NCI-H1436 (cell line): ENCODE measurements at regions not wholly inside any gene's neighbourhood (a gene's known extent, or its start where the extent isn't known, plus 50 kb on each side); places are given as distances from the start of the nearest gene placed in this dataset.
"Not testable (repeated sequence)": the region's sequence is repeated elsewhere in the genome, so short reads cannot be mapped to it uniquely, and the experiment has no call there.

Experiments
- DNase-seq: peaks from one replicate; lab custom pipeline; 2025; lab: John Stamatoyannopoulos, UW

DNA sequence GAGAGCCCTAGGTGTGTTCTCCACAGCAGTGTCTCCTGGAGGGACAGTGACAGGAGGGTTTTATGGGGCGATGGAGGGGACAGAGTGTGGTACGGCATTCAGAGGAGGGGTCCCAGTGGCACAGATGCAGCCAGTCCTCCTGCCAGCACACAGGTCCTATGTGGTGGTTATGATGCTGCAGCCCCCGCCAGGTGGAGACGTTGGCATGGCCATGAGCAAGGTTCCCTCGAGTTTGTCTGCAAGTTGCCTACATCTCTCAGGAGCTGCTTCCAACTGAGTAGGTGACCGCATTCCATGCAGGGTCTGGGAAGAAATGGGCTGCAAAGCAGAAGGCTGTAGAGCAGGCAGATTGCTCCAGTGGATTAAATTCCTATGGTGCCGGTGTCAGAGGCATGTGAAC lies 646.0 kb downstream of the TBC1D22A start:
- DNase-seq: no peak

DNA sequence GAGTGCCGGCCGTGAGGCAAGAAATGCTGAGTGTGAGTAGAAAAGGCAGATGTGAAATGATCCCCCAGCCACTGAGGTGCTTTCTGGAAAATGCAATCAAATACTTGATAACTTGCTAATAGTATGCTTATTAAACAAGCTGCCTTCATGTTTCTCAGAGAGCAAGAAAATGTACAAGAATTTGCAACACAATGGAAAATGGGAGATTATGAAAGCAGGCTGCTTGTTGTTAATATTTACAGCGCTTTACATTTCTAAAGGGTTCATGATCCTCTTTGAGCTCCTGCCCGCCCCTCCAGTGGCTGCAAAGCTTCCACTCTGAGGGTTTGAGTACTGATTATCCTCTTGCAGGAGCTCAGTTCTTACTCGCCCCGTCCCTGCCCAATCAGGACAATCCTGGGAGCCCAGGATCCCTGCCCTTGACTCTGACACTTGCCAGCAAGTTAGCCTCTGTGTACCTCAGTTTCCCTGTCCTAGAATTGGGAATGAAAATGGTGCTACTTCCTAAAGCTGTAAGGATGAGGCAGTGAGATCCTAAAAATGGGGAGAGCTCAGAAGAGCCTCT lies 645.1 kb downstream of the TBC1D22A start:
- DNase-seq: no peak

DNA sequence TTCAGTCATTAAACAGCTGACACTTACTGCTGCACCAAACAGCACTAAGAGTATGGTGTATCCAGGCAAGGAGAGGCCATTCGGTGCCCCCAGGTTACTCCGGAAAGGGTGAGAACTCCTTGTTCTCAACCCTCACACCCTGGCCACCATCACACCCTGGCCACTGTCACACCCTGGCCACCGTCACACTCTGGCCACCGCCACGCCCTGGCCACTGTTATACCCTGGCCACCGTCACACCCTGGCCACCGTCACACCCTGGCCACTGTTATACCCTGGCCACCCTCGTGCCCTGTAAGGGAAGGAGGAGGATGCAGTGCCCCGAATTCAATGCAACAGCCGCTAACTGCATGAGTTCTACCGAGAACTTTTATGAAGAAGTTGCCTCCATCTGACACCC lies 644.4 kb downstream of the TBC1D22A start:
- no peak for DNase-seq

DNA sequence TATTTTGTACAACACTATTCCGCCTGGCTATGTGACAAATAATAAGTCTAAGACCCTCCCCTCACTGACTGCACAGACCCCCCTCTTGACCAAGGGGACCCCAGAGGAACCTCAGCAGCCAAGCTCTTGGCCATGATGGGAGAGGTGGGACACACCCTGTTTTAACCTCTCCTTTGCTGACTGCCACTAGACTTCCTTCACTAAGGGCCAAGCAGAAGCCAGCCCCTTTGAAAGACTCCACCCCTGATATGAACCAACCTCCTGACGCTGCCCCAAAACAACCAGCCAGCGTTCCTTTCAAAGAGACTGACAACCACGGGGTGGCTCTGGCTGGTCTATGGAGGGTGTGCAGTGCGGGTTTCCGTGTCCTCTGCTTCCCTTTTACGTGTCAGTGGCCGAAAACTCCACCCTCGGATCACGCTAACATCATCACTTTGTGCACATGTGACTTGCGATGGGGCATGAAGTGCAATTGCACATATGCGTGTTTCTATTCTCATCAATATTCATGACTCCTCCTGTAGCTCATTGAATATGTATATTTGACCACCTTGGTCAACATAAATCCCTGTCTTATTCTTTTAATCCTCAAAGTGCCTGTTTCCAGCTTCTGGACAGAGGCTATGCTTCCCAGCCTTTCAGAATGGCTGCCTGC lies 643.9 kb downstream of the TBC1D22A start:
- no peak for DNase-seq

DNA sequence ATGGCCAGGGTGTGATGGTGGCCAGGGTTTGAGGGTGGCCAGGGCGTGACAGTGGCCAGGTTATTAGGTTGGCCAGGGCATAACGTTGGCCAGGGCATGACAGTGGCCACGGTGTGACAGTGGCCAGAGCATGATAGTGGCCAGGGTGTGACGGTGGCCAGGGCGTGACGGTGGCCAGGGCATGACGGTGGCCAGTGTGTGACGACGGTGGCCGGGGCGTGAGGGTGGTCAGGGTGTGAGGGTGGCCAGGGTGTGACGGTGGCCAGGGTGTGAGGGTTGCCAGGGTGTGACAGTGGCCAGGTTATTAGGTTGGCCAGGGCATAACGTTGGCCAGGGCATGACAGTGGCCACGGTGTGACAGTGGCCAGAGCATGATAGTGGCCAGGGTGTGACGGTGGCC lies 642.8 kb downstream of the TBC1D22A start:
- not testable (repeated sequence) for DNase-seq

DNA sequence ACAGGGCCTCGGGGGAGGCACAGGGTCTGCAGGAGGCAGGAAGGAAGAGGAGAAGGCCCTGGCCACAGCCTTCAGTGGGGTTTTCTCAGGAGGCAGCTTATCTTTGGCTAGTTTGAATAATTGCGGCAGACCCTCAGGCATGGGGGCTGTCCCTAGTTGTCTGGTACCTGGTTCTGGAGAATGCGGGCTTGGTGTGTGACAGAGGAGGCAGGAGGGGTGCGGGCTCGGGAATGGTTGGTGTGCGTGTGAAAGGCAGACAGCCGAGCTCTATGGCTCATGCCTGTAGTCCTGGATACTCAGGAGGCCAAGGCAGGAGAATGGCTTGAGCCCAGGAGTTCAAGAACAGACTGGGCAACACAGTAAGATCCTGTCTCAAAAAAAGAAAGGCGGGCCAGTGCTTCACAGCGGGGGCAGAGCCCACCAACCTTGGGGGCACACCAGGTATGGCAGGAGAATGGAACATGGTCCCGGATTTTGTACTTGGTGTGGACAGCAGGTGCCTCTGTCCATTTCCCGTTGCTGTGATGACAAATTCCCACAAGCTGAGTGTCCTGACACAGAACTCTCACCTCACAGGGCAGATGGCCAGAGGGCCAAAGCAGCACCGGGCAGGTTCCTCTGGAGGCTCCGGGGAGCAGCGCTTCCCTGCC lies 640.6 kb downstream of the TBC1D22A start:
- no peak for DNase-seq

DNA sequence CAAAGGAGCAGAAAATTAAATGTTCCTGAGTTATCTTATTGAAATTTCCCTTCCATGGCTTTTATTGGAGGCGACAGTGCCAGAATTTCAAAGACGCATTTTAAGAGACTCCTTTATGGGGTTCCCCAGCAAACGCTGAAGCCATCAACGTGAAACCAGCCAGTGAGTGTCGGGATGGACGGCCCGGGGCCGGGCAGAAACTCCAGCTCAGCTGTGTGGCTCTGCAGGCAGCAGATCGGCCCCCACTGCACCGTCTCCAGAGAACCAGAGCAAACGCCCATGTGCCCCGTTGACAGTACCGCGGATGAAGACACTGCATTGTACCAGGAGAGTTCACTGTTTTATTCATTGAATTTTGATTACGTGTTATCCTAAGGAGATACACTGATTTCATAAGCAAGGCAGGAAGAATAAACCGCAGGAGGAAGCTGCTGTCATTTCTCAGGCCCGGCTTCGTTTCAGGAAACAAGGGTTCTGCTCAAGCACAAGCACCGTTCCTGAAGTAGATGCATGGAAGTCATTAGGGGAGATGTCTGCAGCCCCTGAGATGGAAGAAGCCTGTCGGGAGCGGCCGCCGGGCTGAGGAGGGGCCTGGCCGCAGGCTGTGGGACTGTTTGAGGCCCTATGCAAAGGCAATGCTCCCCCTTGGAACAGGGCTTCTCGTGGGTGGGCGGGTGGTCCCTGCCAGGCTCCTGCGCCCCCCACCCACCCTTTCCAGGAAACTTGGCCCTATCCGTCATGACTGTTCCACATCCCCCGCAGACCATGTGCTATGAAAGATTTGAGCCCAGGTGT lies 639.7 kb downstream of the TBC1D22A start:
- no peak for DNase-seq

DNA sequence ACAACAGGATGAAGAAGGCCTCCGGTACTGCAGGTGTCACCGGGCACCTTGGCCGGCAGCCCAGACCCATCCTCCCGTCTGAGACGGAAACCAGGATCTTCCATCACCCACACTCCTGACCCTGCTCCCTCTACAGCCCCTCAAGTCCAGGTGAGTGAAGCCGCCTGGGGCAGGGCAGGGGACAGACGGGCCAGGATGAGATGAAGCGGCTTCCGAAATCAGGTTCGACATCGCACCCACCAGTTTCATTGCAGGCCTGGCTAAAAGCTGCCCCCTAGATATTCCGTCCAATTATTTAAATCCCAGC lies 639.1 kb downstream of the TBC1D22A start:
- no peak for DNase-seq

DNA sequence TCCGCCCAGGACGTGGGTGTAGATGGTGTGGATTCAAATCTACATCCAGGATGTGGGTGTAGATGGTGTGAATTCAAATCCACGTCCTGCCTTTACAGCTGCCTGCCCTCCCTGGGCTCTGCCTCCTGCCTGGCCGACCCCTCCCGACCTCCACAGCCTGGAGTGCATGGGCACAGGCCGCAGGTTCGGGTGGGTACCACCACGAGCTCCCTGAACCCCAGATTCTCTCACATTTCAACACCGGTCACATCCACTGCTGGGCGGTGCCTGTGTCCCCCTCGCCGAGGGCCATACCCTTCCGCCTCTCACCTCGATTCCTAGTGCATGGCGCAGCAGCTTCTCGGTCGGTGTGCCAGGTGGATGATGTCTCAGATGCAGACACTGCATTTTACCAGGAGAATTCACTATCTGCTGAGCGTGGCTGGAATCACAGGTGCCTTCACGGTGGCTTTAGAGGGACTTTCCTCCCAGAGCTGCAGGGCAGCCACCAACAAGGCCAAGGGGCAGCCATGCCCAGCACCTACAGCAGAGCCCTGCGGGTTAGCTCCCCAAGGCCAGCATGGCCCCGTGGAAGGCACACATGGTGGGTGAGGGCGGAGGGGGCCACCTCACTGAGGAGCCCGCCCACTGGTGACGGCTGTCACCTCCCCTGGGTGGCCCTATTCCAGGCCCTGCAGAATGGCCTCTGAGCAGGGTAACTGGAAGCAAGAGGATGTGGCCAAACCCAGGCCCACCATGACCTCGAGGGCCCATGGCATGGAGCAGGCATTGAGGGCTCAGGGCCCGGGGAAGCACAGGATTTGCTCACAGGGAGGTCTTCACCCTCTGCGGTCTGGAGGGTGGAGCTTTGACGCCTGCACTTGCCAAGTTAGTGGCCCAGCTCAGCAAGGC lies 638.5 kb downstream of the TBC1D22A start:
- DNase-seq: no peak

DNA sequence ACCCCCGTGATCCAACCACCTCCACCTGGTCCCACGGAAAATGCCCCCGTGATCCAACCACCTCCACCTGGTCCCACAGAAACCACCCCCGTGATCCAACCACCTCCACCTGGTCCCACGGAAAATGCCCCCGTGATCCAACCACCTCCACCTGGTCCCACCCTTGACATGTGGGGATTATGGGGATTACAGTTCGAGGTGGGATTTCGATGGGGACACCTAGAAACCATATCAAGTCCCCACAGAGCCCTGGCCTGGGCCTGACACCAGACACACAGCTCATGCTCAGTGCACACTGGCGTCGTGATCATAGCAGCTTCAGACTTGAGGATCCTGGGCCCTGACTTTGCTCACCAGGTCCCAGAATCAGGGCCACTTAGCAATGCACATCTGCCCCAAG lies 637.7 kb downstream of the TBC1D22A start:
- DNase-seq: not testable (repeated sequence)

DNA sequence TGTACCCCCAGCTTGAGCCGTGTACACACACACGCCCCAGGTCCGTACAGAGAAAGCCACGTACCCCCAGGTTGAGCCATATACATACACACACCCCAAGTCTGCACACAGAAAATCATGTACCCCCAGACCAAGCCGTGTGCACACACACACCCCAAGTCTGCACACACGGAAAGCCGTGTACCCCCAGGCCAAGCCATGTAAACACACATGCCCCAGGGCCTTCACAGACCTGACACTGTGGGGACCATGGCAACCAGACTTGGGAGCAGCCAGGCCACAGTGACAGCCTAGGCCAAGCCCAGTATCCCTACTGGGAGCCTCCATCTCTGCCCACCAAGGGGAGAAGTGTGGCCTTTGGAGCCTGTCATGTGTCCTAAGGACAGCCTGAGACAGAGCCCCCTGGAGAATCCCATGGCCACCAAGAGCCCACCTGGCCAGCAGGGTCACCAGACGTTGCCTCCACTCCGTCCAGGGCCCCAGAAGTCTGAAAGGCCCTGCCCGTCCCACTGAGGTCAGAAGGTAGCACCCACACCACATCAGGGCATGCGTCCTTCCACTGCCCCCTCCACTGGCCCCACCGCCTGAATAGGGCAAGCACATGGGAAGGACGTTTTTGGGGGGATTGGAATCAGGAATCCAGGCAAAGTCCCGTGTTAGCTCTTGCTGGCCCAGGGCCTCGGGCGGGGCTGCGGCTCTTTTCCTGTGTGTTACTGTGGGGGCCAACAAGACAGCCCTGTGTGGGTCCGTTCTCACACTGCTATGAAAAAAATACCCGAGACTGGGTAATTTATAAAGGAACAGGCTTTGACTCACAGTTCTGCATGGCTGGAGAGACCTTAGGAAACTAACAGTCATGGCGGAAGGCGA lies 636.7 kb downstream of the TBC1D22A start:
- no peak for DNase-seq

DNA sequence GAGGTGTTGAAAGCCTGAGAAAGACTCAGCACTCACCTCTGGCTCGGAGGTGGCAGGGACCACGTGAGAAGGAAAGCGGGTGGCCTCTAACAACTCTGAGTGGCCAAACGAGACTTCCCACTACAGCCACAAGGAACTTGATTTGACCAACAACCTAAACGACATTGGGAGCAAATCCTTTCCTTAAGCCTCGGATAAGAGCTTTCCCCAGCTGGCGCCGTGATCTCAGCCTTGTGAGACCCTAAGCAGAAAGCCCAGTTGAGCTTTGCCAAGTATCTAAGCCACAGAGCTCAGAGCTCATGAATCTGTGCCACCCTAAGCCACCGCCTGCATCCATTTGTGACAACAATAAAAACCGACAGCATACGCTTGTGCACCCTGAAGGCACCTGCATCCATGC lies 636.0 kb downstream of the TBC1D22A start:
- DNase-seq: no peak

DNA sequence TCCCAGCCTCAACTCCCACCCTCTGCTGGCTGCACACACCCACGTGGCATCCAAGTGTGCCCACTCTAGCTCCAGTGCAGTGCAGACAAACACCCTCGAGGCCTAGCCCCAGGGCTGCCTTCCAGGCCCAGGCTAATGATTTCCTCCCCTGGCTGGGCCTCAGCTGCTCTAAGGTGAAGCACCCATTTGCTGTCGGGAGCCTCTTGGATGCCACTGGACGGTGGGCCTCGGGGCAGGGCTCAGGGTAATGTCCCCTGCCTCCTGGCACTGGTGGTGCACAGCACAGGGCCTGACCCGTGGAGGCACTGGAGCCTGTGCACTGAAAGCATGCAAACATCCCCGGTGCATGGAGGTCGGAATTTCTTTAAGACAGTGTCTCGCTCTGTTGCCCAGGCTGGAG lies 635.2 kb downstream of the TBC1D22A start:
- no peak for DNase-seq

DNA sequence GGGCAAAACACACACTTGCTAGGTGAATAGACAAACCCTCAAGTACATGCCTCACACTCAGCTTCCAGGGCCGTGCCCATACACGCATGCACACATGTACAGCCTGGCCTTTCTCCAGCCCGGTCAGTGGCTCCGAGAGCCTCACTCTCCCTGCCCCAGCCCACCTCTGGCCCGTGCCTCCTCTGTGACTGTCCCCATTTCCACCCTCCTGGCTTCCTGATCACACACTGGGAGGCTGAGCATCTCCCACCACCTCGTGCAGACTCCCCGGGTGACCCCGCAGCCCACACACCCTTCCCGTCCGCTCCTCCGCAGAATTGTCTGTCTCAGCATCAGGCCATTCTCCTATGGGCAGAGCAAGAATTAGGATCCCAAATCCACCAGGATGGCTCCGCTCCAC lies 634.1 kb downstream of the TBC1D22A start:
- DNase-seq: no peak

DNA sequence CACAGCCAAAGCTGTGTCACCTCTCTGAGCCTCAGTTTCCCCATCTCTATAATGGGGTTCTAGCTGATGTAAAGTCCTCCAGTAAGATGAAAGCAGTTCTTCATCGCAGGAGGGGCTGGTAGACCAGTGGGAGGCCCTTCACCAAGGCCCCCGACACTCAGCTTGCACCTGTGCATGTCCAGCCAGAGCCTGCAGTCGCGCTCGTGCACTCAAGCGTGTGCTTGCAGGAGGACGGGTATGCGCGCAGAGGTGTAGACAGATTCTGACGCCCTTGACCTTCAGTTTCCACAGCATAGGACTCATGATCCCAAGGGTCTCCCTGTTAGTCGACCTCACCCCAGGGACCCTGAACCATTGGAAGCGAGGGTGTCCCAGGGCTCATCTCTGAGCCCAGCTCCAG lies 633.7 kb downstream of the TBC1D22A start:
- DNase-seq: no peak

DNA sequence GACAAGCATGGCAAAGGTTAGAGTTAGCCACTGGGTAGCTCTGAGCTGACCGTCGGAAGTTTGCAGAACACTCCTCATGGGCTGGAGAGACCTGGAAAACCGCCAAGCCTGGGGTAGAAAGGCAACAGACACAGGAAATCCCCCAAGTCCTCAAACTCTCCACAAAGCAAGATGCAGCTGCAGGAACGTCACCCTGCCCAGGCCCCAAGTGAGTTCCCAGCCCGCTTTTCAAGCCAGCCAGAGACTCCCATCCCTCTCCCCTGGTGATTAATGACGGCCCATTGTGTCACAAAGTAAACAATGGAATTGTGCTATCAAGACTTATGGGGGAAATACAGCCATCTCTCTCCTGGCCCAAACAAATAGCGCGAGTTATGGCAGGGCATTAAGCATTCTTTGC lies 633.0 kb downstream of the TBC1D22A start:
- peak; percentile 5 for DNase-seq

DNA sequence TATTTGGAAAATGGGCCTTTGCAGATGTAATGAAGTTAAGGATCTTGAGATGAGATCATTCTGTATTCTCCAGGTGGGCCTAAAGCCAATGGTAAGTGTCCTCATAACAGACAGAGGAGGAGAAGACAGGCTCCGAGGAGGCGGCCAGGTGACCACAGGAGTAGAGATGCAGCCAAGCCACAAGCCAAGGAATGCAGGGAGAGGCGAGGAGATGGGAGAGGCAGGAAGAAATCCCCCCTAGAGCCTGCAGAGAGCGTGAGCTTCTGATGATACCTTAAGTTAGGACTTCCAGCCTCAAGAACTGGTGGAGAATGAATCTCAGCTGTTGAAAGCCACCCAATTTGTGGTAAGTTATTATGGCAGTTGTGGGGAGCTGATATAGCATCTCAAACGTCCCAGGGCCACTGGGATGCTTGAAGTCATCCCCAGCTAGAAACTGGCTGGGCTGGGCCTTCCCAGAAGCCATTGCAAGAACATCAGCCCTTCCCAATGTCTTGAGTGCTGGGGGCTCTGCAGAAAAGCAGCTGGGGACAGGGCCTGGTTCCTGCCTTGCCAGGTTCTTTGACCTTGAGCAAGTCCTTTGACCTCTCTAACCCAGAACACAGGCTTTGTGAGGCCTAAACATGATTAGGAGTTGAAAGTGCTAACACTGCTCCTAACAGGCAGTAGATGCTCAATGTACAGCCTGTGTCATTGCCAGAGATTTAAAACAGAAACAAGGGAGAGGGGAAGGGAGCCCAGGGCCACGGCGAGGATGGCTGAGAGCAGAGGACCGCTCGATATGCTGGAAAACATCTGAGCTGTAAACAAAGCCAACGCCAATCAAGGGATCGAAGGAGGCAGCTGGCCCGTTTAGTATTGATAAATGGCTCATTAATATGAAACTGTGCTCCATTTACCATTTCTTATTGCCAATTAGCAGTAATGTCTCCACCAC lies 632.3 kb downstream of the TBC1D22A start:
- no peak for DNase-seq

DNA sequence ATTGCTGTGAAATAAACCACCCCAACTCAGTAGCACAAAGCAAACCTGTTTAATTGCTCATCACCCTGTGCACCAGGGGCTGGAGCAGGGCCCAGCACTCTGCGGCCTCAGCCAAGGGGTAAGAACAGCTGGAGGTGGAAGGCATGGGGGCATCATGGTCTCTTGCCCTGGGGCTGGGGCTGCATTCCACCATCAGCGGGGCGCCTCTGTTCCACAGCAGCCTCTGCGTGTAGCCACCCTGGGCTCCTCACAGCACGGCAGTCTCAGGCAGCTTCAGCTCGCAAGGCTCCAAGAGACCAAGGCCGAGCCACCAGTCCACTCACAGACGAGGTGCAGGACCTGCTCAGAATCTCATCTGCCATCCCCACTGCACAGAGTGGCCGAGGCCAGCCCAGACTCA lies 630.7 kb downstream of the TBC1D22A start:
- no peak for DNase-seq

DNA sequence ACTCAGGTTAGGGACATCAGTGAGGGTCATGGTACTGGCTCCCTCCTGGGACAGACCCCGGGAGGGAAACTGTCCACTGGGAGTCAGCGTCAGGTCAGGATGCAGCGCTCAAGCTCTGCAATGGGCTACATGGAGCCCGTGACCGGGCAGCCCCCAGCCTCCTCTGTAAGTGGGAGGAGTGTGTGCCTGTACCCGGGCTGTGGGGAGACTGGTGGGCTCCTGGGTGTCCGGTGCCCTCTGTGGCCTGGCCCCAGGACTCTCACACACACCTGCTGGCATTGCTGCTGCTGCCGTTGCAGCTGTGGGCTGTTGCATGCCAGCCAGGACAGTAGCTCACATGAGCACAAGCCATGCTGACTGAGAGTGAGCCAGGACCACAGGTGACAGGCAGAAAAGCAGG lies 630.3 kb downstream of the TBC1D22A start:
- no peak for DNase-seq

DNA sequence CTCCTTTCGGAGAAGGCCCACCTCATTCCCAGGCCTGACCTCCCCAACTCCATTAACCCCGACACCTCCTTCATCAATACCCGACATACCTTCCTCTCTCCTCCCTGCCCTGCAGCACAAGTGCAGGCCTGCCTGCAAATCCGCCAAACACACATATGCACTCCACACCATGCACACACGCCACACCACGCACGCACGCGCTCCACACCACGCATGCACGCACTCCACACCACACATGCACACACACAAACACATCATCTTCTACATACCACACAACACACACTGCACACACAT lies 629.6 kb downstream of the TBC1D22A start:
- no peak for DNase-seq
